Left lung (tissue), 4 donors: ENCODE measurements at regions not wholly inside any gene's neighbourhood (a gene's known extent, or its start where the extent isn't known, plus 50 kb on each side); places are given as distances from the start of the nearest gene placed in this dataset.

ENCODE experiments used
- ATAC-seq: fragments of 200-7000 bp; cut with Tn5 transposase; one replicate; pipeline ENCODE4 v1.9.1; 2020; ENCODE audit warnings: moderate library complexity
- DNase-seq, 4 donors: peaks; one replicate each; pipeline ENCODE4 v3.0.0-alpha.2; 2013 to 2020
- H3K27ac ChIP-seq, 2 donors: fragments of 200-600 bp; sonication (generic) in 1 of 2; one replicate each; pipeline versions ENCODE4 v1.5.0 to v1.8.0; 2020 to 2021
- H3K27me3 ChIP-seq, 2 donors: fragments of 200-600 bp; sonication (generic) in 1 of 2; one replicate each; pipeline versions ENCODE4 v1.5.0 to v1.8.0; 2020 to 2021
- H3K36me3 ChIP-seq, 2 donors: fragments of 200-600 bp; sonication (generic) in 1 of 2; one replicate each; pipeline versions ENCODE4 v1.5.0 to v1.8.0; 2020 to 2021
- H3K4me1 ChIP-seq, 2 donors: fragments of 200-600 bp; one replicate each; pipeline ENCODE4 v1.8.0; 2021
- H3K4me3 ChIP-seq, 2 donors: fragments of 200-600 bp; sonication (generic) in 1 of 2; one replicate each; pipeline versions ENCODE4 v1.5.0 to v1.8.0; 2020 to 2021; ENCODE audit warnings: mild to moderate bottlenecking in 1 of 2
- H3K9me3 ChIP-seq, 2 donors: fragments of 200-600 bp; sonication (generic) in 1 of 2; one replicate each; pipeline versions ENCODE4 v1.5.0 to v1.8.0; 2020 to 2021
- intact Hi-C, 2 donors: fragments of 100-400 bp; cut with DNase I; formaldehyde crosslinking; loops; one replicate each; pipeline versions ENCODE4 v1.11.2 to v1.14.2; 2022
- TF ChIP-seq, protein P1 (sequence below), 2 donors: fragments of 200-600 bp; sonication (generic) in 1 of 2; IDR thresholded peaks; one replicate each; pipeline versions ENCODE4 v1.5.0 to v1.8.0; 2021; ENCODE audit warnings: antibody characterized with exemption in 2 of 2
- donor health status: DM: no; HTN: yes; CAD: no.
- donor health status: DM: no; HTN: no; CAD: no.

DNA sequence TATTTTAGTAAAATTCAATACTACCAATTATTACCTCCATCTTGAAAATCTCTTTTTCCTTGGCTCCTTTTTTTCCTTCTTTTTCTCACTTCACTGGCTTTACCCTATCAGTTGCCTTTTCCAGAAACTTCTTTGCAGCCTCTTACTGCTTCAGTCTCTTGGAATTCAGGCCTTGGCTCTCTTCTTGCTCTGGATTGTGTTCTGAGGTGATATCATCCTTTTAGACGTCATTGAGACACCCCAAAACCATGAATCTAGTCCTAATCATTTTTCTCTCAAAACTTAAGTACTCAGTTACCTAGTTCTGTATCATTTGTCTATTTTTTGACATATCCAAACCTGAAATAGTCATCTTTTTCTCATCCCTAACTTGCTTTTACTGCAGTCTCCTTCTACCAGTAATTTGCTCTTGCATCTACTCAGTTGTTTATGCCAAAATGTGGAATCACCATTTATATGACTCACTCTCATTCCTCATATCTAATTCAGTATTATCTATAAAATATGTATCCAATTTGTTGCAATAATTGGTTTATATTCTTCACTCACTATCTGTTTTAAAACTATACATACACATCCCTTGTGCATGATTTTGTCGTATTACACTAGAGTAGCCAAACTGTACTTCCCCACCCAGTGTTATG is 703.2 kb upstream of the CCDC54 start:
- Histone ChIP-seq H3K9me3 (no peaks in the 10 kb centered on the region), H3K4me1 (no peaks in the 10 kb centered on the region), H3K27me3 (no peaks in the 10 kb centered on the region), H3K36me3 (no peaks in the 10 kb centered on the region), H3K27ac (no peak overlapping the region), H3K4me3 (no peak overlapping the region)
- TF ChIP-seq, protein P1, sequence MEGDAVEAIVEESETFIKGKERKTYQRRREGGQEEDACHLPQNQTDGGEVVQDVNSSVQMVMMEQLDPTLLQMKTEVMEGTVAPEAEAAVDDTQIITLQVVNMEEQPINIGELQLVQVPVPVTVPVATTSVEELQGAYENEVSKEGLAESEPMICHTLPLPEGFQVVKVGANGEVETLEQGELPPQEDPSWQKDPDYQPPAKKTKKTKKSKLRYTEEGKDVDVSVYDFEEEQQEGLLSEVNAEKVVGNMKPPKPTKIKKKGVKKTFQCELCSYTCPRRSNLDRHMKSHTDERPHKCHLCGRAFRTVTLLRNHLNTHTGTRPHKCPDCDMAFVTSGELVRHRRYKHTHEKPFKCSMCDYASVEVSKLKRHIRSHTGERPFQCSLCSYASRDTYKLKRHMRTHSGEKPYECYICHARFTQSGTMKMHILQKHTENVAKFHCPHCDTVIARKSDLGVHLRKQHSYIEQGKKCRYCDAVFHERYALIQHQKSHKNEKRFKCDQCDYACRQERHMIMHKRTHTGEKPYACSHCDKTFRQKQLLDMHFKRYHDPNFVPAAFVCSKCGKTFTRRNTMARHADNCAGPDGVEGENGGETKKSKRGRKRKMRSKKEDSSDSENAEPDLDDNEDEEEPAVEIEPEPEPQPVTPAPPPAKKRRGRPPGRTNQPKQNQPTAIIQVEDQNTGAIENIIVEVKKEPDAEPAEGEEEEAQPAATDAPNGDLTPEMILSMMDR (IDR thresholded peaks at IDR 0.05) = no peak
- no peak for ATAC-seq
- DNase-seq = no peak
- intact Hi-C loops = no loop called here

DNA sequence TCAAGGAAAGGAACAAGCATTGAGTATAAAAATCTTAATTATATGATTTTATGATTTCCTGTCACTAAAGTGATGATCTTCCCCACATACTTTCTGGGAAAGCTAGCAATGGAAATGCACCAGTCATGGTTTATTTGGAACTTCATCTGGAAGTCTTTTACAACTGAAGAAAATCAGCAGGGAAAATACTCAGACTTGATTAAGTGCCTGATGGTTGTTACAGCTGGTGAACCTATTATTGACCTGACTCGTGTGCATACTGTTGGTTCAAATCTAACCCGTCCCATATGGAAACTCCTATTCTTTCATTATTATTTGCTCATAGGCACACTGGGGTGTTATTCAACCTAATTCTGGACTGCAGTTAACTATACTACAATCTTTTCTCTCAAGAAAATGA is 701.8 kb upstream of the CCDC54 start:
- no peak for ATAC-seq
- no peaks in the 10 kb centered on the region for H3K9me3 ChIP-seq
- H3K27ac ChIP-seq = no peak overlapping the region
- TF ChIP-seq, protein P1 (IDR thresholded peaks at IDR 0.05) = no peak
- intact Hi-C loops = no loop called here
- no peaks in the 10 kb centered on the region for H3K36me3 ChIP-seq
- no peaks in the 10 kb centered on the region for H3K27me3 ChIP-seq
- peak in 2 of 4 donors; percentile 79 to 81 for DNase-seq
- no peaks in the 10 kb centered on the region for H3K4me1 ChIP-seq
- no peak overlapping the region for H3K4me3 ChIP-seq

DNA sequence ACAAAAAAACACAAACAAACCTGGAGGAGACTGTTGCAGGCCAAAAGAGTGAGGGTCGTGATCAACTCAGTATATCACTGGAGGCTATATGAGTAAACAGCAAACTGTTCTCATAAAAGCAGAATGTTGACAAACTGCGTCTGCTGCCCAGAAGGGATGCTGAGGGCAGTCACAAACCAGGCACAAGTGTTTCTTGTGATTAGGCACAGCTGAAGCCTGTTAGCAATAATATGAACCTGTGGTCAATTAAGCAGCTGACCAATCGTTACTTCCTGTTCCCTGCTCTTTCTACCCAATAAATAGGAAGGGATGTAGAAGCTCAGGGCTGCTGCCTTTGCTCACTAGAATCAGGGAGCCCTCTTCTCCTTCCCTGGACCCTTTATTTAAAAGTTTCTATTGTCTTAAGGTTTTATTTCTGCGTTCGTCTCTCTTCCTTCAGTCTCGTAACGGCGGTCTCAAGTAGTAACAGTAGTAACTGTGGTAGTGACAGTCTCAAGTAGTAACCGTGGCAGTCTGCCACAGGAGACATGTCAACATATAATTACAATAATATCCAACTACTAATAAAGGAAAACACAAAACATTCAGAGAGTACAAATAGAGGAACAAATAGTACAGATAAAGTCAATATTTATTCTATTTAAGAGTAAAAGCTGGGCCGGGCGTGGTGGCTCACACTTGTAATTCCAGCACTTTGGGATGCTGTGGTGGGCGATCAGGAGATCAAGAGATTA is 698.4 kb upstream of the CCDC54 start:
- TF ChIP-seq, protein P1 (IDR thresholded peaks at IDR 0.05) = no peak
- intact Hi-C loops = no loop called here
- no peaks in the 10 kb centered on the region for H3K9me3 ChIP-seq
- no peak for ATAC-seq
- H3K27me3 ChIP-seq = no peaks in the 10 kb centered on the region
- H3K4me1 ChIP-seq = no peaks in the 10 kb centered on the region
- H3K27ac ChIP-seq = no peak overlapping the region
- no peaks in the 10 kb centered on the region for H3K36me3 ChIP-seq
- no peak for DNase-seq
- no peak overlapping the region for H3K4me3 ChIP-seq

DNA sequence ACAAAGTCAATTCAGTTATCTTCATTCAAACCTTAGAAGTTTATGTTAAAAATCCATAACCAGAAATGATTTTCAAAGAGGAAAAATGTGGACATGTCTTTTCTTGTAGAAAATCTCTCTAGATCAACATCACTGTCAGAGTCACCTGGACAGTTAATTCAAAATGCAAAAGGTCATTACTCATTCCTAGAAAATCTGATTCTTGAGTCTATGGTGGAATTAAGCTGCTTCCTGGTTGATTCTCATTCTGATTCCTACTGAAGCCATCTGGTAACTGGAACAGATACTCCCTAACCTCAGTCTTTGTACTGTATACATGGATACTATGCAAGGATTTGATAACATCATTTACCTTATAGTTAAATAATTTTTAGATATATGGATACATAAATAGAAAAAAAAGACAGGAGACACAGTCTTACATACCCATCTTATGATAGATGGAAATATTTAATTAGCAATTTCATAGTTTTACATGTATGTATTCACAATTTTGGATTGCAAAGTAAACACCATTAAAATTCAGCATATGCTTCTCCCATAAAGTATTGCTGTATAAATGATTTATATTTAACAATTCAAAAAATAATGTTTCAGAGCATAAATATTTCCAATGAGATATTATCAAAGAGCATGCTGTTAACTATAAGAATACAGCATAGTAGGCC is 693.2 kb upstream of the CCDC54 start:
- H3K36me3 ChIP-seq = no peaks in the 10 kb centered on the region
- H3K4me1 ChIP-seq = no peaks in the 10 kb centered on the region
- intact Hi-C loops = no loop called here
- DNase-seq (no peak), ATAC-seq (no peak)
- no peaks in the 10 kb centered on the region for H3K9me3 ChIP-seq
- no peak overlapping the region for H3K27ac ChIP-seq
- H3K27me3 ChIP-seq = no peaks in the 10 kb centered on the region
- H3K4me3 ChIP-seq = no peak overlapping the region
- TF ChIP-seq, protein P1 (IDR thresholded peaks at IDR 0.05) = no peak

DNA sequence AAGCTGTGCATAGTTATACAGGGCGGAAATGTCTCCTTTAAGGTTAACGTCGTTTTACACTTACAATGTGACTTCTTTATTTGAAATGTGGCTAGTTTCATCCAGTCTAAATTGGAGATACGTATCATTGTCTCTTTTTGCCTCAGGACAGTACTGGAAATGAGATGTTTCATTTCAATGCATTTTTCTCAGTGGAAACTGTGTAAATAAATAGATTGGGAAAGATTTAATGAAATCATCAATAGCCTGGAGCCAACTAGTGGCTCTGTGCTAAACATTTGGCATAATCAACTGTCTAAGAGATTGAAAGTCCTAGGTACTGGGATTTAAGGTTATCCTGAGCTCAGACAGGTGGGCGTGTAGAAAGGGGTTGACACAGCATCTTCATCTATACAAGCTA is 691.5 kb upstream of the CCDC54 start:
- intact Hi-C loops = no loop called here
- no peak for DNase-seq
- no peaks in the 10 kb centered on the region for H3K36me3 ChIP-seq
- no peaks in the 10 kb centered on the region for H3K4me1 ChIP-seq
- TF ChIP-seq, protein P1 (IDR thresholded peaks at IDR 0.05) = no peak
- no peak overlapping the region for H3K4me3 ChIP-seq
- H3K9me3 ChIP-seq = no peaks in the 10 kb centered on the region
- no peaks in the 10 kb centered on the region for H3K27me3 ChIP-seq
- no peak overlapping the region for H3K27ac ChIP-seq
- ATAC-seq = no peak
